ENCODE measurements at regions not wholly inside any gene's neighbourhood (a gene's known extent, or its start where the extent isn't known, plus 50 kb on each side); places are given as distances from the start of the nearest gene placed in this dataset.

DNA sequence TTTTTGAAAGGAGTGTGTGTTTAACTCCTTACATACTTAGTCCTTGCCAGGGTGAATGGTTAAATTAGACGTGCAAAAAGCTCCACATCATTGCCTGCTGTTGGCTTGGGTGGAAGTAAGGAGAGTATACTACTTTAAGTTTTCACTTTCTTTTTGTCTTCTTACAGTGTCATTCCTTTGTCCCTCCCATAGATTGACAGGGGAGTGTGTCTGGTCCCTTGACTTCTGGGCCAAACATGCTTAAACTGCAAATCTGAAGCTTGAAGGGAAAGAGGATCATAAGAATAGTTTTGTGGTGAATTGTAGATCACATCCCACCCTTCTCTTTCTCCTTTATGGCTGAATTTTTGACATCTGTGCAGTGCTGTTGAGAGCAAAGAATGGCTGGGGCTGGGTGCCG is 355.8 kb upstream of the C2CD4B start:
- TF ChIP-seq, protein P1, sequence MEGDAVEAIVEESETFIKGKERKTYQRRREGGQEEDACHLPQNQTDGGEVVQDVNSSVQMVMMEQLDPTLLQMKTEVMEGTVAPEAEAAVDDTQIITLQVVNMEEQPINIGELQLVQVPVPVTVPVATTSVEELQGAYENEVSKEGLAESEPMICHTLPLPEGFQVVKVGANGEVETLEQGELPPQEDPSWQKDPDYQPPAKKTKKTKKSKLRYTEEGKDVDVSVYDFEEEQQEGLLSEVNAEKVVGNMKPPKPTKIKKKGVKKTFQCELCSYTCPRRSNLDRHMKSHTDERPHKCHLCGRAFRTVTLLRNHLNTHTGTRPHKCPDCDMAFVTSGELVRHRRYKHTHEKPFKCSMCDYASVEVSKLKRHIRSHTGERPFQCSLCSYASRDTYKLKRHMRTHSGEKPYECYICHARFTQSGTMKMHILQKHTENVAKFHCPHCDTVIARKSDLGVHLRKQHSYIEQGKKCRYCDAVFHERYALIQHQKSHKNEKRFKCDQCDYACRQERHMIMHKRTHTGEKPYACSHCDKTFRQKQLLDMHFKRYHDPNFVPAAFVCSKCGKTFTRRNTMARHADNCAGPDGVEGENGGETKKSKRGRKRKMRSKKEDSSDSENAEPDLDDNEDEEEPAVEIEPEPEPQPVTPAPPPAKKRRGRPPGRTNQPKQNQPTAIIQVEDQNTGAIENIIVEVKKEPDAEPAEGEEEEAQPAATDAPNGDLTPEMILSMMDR (IDR thresholded peaks at IDR 0.05): no peak
- TF ChIP-seq, protein P2, sequence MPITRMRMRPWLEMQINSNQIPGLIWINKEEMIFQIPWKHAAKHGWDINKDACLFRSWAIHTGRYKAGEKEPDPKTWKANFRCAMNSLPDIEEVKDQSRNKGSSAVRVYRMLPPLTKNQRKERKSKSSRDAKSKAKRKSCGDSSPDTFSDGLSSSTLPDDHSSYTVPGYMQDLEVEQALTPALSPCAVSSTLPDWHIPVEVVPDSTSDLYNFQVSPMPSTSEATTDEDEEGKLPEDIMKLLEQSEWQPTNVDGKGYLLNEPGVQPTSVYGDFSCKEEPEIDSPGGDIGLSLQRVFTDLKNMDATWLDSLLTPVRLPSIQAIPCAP (CRISPR knock-in tag; IDR thresholded peaks at IDR 0.05): no peak
- TF ChIP-seq IRF2 (CRISPR knock-in tag; IDR thresholded peaks at IDR 0.05; ENCODE audit: borderline replicate concordance, low read depth) (no peak), NR1H2 (CRISPR knock-in tag; IDR thresholded peaks at IDR 0.05) (no peak), FOXJ3 (CRISPR knock-in tag; IDR thresholded peaks at IDR 0.05; ENCODE audit: borderline replicate concordance) (no peak), NR2C2 (CRISPR knock-in tag; IDR thresholded peaks at IDR 0.05) (no peak), ZNF121 (CRISPR knock-in tag; IDR thresholded peaks at IDR 0.05) (no peak)
- TF ChIP-seq, protein P3, sequence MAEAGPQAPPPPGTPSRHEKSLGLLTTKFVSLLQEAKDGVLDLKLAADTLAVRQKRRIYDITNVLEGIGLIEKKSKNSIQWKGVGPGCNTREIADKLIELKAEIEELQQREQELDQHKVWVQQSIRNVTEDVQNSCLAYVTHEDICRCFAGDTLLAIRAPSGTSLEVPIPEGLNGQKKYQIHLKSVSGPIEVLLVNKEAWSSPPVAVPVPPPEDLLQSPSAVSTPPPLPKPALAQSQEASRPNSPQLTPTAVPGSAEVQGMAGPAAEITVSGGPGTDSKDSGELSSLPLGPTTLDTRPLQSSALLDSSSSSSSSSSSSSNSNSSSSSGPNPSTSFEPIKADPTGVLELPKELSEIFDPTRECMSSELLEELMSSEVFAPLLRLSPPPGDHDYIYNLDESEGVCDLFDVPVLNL (CRISPR knock-in tag; IDR thresholded peaks at IDR 0.05; ENCODE audit: borderline replicate concordance, low read depth): no peak
- TF ChIP-seq, protein P4, sequence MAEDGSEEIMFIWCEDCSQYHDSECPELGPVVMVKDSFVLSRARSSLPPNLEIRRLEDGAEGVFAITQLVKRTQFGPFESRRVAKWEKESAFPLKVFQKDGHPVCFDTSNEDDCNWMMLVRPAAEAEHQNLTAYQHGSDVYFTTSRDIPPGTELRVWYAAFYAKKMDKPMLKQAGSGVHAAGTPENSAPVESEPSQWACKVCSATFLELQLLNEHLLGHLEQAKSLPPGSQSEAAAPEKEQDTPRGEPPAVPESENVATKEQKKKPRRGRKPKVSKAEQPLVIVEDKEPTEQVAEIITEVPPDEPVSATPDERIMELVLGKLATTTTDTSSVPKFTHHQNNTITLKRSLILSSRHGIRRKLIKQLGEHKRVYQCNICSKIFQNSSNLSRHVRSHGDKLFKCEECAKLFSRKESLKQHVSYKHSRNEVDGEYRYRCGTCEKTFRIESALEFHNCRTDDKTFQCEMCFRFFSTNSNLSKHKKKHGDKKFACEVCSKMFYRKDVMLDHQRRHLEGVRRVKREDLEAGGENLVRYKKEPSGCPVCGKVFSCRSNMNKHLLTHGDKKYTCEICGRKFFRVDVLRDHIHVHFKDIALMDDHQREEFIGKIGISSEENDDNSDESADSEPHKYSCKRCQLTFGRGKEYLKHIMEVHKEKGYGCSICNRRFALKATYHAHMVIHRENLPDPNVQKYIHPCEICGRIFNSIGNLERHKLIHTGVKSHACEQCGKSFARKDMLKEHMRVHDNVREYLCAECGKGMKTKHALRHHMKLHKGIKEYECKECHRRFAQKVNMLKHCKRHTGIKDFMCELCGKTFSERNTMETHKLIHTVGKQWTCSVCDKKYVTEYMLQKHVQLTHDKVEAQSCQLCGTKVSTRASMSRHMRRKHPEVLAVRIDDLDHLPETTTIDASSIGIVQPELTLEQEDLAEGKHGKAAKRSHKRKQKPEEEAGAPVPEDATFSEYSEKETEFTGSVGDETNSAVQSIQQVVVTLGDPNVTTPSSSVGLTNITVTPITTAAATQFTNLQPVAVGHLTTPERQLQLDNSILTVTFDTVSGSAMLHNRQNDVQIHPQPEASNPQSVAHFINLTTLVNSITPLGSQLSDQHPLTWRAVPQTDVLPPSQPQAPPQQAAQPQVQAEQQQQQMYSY (CRISPR knock-in tag; IDR thresholded peaks at IDR 0.05): no peak
